HG03432 (cell line): ENCODE measurements at regions not wholly inside any gene's neighbourhood (a gene's known extent, or its start where the extent isn't known, plus 50 kb on each side); places are given as distances from the start of the nearest gene placed in this dataset.

Source experiments
- ATAC-seq: cut with Tn5 transposase; IDR thresholded peaks from one replicate; pipeline ENCODE4 v1.9.1; 2021; ENCODE audit warnings: mild to moderate bottlenecking, moderate library complexity; ENCODE audit not compliant: unreplicated experiment

DNA sequence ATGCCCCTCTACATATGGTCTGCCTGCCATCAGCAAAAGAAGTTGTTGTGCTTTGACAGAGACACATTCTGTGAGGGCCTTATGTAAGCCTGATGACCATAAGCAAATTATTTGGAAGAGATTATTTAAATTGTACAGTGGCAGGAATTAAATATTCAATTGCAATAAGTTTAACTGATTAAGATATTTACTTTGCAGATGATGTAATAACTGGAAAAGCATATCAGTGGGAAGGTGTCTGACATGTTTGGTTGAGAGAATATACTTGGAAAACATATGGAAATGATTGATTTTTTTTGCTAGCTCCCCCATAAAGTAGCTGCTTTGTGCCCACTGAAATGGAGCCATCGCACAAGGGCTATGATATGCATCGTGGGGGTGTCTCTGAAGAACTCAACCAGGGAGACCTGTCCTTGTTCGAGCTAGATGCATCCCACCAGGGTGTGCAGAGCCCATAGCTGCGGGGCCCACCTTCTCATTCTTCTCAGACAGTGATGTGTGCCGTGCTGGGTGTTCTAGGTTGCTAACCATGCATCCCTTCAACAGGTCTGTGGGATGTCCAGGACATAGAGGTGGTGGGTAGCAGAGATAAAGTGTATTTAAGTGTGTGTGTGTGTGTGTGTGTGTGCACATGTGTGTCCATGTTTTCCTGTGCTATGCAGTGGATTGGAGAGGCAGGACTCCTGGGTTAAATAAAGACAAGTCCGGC is 90.4 kb upstream of the PARD3B start:
- no peak for ATAC-seq

DNA sequence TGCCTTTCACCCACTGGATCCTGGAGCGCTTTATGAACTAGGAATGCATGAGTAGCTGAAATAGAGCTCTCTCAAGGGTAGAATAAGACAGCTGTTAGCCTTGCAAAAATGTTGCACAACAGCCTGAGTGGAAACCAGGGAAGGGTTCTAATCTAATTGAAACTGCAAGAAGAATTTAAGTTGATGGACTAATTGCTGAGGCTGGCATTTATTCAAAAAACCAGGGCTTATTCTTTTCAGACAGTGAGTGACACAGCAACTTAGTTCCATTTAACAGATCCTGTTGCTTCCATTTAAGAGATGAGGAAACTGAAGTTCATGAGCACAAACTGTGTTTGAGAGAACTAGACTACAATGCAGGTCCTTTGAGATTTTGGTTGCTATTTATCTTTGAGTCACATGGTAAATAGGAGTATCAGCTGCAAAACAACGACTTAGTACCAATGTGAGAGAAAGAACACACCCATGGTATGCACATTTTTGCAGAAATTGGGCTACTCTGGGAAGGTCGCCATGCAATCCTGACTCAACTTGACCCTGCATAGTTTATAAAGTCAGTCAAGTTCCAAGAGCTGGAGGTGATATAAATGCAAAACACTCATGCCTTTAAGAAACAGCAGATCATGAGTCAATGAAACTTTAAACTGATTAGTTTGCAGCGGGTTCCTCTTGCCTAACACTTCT is 76.4 kb upstream of the PARD3B start:
- ATAC-seq, result no peak

DNA sequence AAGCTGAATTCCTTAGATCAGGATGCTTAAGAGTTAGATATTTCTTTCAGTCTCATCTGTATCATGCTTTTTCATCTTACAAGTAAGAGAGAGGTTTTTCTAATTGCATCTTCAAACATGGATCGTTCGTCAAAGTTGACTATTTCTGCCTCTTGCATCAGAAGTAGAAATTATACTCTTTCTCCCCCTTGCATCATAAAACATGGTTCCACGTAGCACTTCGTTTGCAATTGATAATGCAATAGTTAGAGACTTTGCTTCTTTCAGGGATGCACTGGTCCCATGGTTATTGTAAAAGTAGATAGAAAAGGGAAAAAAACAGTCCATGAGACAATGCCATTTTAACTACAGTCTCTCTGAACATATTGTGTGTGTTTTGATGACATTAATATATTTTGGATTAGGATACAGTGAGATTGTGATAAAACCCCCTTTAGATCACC is 75.1 kb upstream of the PARD3B start:
- no peak for ATAC-seq

DNA sequence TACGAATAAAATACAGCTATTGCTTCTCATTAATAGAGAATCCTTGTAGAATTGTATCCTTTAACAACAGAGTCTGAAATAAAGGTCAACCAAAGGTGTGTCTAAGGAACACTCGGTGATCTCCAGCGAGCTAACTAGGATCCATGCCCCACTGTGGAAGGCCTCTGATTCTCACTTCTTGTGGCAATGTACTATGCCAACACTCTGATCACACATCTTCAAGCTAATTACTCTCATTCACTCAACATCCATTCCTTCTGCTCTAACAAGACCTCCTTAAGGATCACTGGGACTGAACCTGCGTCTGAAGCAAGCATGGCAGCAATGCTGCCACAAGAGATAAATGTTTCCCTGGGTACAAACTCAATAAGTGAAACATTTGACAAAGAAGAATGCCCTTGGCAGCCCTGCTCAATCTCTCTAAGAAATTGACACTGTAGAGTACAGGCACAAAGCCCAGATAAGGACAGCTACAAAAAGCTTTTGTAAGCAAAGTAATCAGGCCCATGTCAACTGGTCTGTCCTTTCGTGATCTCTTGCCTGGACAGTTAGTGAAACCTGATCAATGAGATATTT is 74.6 kb upstream of the PARD3B start:
- ATAC-seq, result no peak

DNA sequence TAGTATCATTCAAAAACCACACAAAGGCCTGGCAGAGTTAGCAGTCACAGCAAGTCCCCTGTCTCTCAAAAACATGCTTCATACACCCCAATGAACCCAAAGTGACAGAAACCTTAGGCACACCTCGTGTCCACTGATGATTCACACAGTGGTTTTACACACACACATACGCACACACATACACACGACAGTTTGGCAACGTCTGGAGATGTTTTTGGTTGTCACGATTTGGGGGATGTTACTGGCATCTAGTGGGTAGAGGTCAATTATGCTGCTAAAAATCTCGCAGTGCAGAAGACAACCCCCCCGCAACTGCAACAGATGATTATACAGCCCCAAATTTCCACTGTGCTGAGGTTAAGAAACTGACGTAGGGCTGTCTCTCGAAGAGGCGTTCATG is 72.9 kb upstream of the PARD3B start:
- no peak for ATAC-seq

DNA sequence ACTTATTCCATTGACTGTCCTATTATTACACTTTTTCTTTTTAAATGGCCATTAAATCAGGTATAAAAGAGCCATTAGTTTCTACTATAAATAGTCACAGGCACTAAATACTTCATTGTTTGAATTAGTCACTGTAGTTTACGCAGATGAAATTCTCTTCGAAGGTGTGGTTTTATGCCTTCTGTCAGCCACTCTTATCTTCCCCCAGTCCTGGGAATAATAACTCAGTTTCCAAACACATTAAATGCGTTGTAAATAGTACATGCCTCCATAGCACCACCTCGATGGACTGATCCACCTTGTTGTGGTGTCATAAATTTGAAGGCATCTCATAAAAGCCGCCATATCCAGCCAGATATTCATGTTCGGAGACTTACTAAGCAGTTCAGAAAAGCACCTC is 72.1 kb upstream of the PARD3B start:
- ATAC-seq, result no peak

DNA sequence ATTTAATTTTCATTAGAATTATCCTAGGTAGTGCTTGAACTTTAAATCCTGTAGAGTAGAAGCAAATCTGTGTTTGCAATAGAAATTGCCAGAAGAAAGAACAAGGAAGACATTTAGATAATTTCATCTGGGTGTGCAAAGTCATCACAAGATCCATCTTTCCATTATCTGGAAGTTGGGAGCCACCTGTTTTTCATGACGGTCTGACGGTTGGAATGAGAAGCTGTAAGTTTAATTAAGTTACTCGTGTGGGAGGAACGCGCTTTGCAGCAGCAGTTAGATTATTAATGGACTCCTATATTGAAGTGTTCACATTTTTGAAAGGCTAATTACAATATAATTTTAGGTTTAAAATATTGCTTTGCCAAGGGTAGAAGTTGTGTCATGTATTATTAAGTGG is 69.9 kb upstream of the PARD3B start:
- no peak for ATAC-seq

DNA sequence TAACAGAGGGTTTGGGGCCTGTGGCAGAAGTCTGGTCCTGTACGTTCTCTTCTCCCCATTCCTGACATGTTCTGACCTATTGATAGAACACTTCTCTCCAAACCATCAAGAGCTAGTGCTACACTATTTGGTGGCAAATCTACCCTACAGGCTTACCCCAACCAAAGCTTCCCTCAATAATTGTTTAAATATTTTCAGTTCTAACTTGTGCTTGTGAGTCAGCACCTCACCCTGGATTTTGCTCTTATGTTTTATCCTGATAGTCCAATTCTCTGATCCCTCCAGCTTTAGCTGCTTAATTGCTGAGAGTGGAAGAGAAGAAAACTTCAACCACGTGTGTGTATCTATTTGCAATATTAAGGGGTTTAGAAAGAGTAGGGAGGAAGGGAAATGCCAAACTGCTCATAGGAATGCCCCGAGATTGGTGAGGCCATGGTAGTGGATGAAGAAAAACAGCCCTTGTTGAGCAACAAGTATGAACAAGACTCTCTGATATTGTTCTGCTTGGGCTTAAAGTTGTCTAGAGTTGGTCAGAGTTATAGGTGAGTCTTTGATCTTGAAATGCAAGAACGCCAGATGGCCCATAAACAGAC is 67.8 kb upstream of the PARD3B start:
- no peak for ATAC-seq

DNA sequence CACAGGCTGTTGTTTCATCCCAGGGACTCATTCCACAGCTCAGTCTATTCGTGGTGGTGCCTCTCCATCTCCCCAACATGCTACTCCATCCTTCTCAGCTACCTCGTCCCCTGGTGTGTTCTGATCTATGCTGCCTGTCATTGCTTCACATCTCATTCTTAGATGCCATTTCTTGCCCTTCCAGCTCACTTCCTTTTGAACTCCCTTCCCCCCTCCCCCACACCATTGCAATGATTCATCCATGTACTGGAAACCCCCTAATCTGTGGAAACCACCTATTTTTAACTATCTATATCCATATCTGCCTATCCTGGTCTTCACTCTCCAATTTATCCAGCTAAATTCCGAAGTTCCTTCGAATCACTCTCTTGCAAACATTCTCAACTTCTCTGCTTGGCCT is 65.7 kb upstream of the PARD3B start:
- ATAC-seq, result no peak

DNA sequence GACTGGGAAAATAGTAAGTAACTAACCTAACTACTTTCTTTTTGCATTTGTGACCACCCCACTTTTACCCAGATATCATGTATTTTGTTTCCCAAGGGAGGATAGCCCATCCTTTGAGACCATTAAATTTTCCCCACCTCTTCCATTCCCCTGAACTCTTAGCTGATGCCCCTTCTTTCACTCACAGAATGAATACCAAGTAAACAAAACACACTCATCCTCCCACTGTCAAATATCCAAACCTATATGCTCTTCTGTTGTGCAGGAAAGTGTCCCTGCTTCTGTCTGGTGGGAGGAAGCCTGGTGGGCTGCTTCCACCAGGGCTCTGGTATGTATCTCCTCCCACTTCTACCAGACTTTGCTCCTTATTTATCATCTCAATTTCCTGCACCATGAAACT is 64.6 kb upstream of the PARD3B start:
- no peak for ATAC-seq

DNA sequence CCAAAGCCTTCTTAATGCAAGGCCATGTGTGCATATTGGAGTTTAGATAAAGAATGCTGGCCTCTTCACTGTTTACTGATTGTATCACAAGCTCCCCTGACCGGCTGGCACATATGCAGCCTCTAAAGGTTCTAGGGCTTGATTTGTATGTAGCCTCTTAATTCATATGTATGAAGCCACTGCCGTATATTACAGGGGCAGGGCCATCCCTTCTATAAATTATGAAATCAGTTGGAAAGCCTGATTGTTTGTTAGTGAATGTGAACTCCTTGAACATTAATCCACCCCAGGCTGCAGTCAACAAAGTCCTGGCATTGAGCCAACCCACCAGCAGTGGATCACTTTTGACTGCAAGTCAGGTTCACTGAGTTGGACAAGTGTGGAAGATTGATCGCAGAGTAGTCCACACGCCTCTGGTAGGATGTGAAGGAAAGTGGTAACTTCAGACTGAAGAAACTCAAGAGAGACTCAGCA is 61.6 kb upstream of the PARD3B start:
- ATAC-seq, result no peak

GRCh38 chr2:204486321-204486720 is 59.0 kb upstream of the PARD3B start:
- no peak for ATAC-seq

DNA sequence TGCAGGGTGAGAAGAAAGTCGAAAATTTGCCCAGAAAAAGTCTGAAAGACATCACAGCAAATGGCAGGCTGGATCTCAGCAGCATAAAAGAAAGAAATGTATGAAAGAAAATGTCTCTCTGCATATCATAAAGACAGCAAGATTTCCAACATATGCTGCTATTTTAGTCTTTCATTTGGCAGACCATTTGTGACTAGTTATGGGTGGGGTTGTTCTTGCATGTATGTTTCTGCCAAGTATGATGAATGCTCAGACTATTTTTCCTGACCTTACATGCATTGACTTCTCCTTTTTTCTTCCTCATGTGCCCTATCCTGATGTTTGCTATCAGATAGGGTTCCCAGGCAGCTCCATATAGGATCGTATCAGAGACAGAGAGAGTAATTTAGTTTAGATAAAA is 58.5 kb upstream of the PARD3B start:
- no peak for ATAC-seq

DNA sequence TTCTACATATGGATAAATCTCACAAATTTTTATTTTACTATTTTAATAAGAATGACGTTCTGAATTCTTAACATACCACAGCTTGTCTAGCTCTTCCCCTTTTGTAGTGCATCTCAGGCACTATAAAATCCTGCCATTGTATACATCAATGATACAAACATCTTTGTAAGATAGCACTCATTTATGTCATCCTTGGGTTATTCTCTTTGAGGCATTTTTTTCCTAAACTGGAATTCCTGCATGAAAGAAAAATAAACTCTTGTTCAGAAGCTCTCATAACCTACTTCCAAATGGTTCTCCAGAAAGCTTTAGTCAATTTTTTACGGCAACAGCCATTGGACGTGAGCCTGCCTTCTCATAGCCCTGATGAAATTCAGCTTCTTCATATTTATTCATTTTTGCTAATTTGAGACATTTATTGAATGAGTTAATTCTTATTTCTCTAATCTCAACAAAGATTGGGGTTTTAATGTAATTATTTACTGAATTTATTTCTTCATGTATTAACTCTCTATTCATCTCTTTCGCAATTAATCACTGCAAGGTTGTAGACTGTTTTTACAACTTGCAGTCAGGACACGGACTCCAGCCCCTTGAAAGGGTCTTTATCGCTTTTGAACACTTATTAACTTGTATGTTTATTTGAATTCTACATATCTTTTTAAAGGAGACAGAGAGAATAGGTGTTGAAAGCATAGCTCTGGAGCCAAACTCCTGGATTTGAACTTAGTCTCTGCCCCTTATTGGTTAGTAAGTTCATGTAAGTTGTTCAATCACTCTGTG is 57.6 kb upstream of the PARD3B start:
- no peak for ATAC-seq

- no peak for ATAC-seq
Observed at GRCh38 chr2:204491528-204491927, 53.7 kb upstream of the PARD3B start.

DNA sequence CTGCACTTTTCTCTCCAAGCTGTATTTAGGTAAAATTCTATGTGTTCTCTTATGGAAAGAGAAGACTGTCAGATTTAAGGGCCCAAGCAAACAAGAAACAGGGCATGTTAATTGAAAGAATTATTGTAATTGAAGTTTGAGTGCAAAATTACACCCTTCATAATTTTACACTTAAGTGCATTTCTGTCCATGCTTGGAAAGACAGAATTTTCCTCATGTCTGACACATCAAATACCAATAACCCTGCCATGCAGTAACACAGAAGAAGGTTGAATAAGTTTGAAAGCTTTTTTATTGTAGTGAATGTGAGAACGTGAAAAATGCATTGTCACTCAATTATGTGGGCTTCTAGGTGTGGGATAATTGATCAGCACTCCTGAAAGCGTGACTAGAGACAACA is 52.9 kb upstream of the PARD3B start:
- ATAC-seq, result no peak

GRCh38 chr2:204494681-204495080 is 50.6 kb upstream of the PARD3B start:
- no peak for ATAC-seq

DNA sequence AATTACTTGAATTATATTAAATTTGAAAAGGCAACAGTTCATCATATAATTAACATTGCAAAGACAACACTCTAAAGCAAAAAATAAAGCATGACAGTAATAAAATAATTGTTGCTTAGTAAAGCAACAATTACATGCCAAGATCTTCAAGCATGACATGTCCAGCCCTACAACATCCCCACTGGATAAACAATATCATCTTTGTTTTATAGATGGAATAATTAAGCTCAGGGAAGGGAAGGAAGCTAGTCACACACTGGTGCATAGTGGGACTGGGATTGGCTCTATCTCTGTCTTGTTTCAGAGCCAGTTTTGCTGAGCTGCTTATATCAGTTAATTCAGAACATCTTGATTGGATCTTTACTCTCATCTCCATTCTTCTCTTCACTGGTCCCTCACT is 49.9 kb upstream of the PARD3B start:
- no peak for ATAC-seq
